OCI-LY7 (cell line): ENCODE measurements at regions not wholly inside any gene's neighbourhood (a gene's known extent, or its start where the extent isn't known, plus 50 kb on each side); places are given as distances from the start of the nearest gene placed in this dataset.
A peak's percentile ranks its signal among the peaks of the same experiment; 100 is the strongest.

Experiments
- BruUV-seq: library from RNA; stranded (reverse); fragments of 400-500 nt; replicated peaks from 2 replicates; lab custom pipeline; 2021; lab: Mats Ljungman, UMichigan
- CTCF ChIA-PET: fragments of 300-600 bp; sonication (Branson Sonifier 250); formaldehyde crosslinking; loops from one replicate; lab custom pipeline; 2022; ENCODE audit warnings: antibody characterized with exemption; ENCODE audit not compliant: unreplicated experiment; lab: Charles Lee
- POLR2A ChIA-PET: fragments of 300-600 bp; sonication (Branson Sonifier 250); formaldehyde crosslinking; loops from one replicate; lab custom pipeline; 2022; ENCODE audit warnings: antibody characterized with exemption; lab: Charles Lee
- DNase-seq: peaks from one replicate; pipeline ENCODE4 v3.0.0-alpha.2; 2015; ENCODE audit warnings: low spot score
- H2AFZ ChIP-seq: fragments of 200-600 bp; sonication (generic), shearing (Covaris generic); 2 replicates; pipeline ENCODE4 v1.6.1; 2014; ENCODE audit warnings: mild to moderate bottlenecking, antibody characterized with exemption, low read length, moderate library complexity
- H3K27ac ChIP-seq: fragments of 200-600 bp; sonication (generic); 2 replicates; pipeline ENCODE4 v1.5.1; 2014; ENCODE audit warnings: mixed run types, low read depth, mild to moderate bottlenecking, moderate library complexity, low read length, inconsistent platforms; ENCODE audit not compliant: poor library complexity, severe bottlenecking
- H3K36me3 ChIP-seq: fragments of 200-600 bp; sonication (generic); 2 replicates; pipeline ENCODE4 v1.6.1; 2014; ENCODE audit warnings: mild to moderate bottlenecking, antibody characterized with exemption, low read length, moderate library complexity, mixed read lengths; ENCODE audit not compliant: insufficient read depth
- H3K4me1 ChIP-seq: fragments of 200-600 bp; sonication (generic); 2 replicates; pipeline ENCODE4 v1.5.1; 2014; ENCODE audit warnings: mild to moderate bottlenecking, low read length; ENCODE audit not compliant: insufficient read depth, poor library complexity, severe bottlenecking
- H3K4me2 ChIP-seq: fragments of 200-600 bp; sonication (generic); 2 replicates; pipeline ENCODE4 v1.6.1; 2014; ENCODE audit warnings: mild to moderate bottlenecking, low read length
- H3K4me3 ChIP-seq: fragments of 200-600 bp; sonication (generic); 2 replicates; pipeline ENCODE4 v1.5.1; 2014; ENCODE audit warnings: mild to moderate bottlenecking, low read depth, low read length; ENCODE audit not compliant: poor library complexity, severe bottlenecking
- H3K79me2 ChIP-seq: fragments of 200-600 bp; sonication (generic); 2 replicates; pipeline ENCODE4 v1.6.1; 2016; ENCODE audit warnings: low read depth, mild to moderate bottlenecking, low read length, moderate library complexity, mixed read lengths; ENCODE audit not compliant: insufficient read depth
- H3K9me2 ChIP-seq: fragments of 200-600 bp; sonication (generic); 2 replicates; pipeline ENCODE4 v1.6.1; 2016; ENCODE audit warnings: mild to moderate bottlenecking, low read length, mixed read lengths; ENCODE audit not compliant: insufficient read depth
- H3K9me3 ChIP-seq: fragments of 200-600 bp; sonication (generic); 2 replicates; pipeline ENCODE4 v1.6.1; 2014; ENCODE audit warnings: mild to moderate bottlenecking, mixed run types, low read length, mixed read lengths
- H4K20me1 ChIP-seq: fragments of 200-600 bp; sonication (generic); 2 replicates; pipeline ENCODE4 v1.6.1; 2014; ENCODE audit warnings: mild to moderate bottlenecking, antibody characterized with exemption, low read length, moderate library complexity, mixed read lengths; ENCODE audit not compliant: insufficient read depth
- CTCF ChIP-seq: fragments of 200-600 bp; sonication (generic); conservative IDR thresholded peaks from 2 replicates; pipeline ENCODE4 v1.5.1; 2014; ENCODE audit warnings: mild to moderate bottlenecking, antibody characterized with exemption, low read length, moderate library complexity, mixed read lengths
- EZH2phosphoT487 ChIP-seq: fragments of 200-600 bp; sonication (generic); IDR thresholded peaks from 2 replicates; pipeline ENCODE4 v1.6.1; 2018; ENCODE audit warnings: low read depth, borderline replicate concordance, mild to moderate bottlenecking, mixed run types, antibody characterized with exemption, low read length, moderate library complexity, mixed read lengths
- intact Hi-C: fragments of 100-400 bp; cut with micrococcal nuclease; formaldehyde crosslinking; loops from one replicate; pipeline ENCODE4 v1.10.0; 2022; ENCODE audit not compliant: unreplicated experiment

DNA sequence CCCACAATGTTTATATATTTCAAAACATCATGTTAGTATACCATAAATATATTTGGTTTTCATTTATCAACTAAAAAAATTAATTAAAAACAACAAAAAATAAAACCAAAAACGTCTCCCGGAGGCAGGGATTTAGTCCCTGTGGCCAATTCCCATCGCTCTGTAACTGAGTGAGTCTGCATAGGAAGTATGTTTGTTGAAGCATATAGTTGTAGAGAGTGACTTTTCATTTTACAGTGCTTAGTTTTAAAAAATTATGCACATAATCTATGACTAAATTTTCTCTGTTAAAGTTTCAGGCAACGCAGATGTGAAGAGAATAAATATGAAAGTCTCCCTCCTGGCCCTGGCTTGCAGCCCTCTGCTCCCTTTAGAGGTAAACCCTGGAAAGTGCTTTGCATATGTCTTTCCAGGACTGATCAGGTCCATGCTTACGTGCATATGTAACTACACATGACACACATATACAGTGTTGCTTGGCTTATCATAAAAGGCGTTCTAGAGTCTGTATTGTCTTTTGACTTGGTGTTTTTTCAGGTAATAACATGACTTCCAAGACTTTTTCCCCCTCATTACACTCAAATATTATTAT lies 63.4 kb upstream of the SORBS2 start:
- Histone ChIP-seq H3K36me3 (no peaks in the 10 kb centered on the region), H3K9me3 (no peaks in the 10 kb centered on the region), H3K79me2 (no peaks in the 10 kb centered on the region), H3K27ac (no peak overlapping the region), H2AFZ (no peak overlapping the region), H3K9me2 (no peaks in the 10 kb centered on the region), H3K4me2 (no peak overlapping the region), H3K4me3 (no peak overlapping the region), H3K4me1 (peaks cover 19% of the 10 kb centered on the region), H4K20me1 (no peaks in the 10 kb centered on the region)
- intact Hi-C loops: no loop called here
- POLR2A ChIA-PET: interaction anchor here (1.4 kb wide), 1 partner anchor 15 kb away, joined by 3 read pairs; no protein-coding TSS in a partner anchor
- TF ChIP-seq CTCF: no peak
- no peak for TF ChIP-seq EZH2phosphoT487
- CTCF ChIA-PET: no interaction called here
- no TSS peak for BruUV-seq
- DNase-seq: no peak

GRCh38 chr4:185878633-185879032 lies 66.6 kb upstream of the SORBS2 start:
- TF ChIP-seq EZH2phosphoT487: no peak
- no peak for TF ChIP-seq CTCF
- POLR2A ChIA-PET: no interaction called here

GRCh38 chr4:185879666-185880312 lies 67.8 kb upstream of the SORBS2 start:
- POLR2A ChIA-PET: interaction anchor here (0.6 to 1.6 kb wide), 4 partner anchors 9 to 1626 kb away, joined by 3 to 5 read pairs (median 3); partner anchors contain the start of gene SORBS2
- peak overlapping the region; percentile 85 for H2AFZ ChIP-seq
- intact Hi-C loops: loop anchor here (2.0 to 10.0 kb wide), 3 partner anchors 69 to 315 kb away; partner anchors contain the start of gene CYP4V2
- CTCF ChIA-PET: no interaction called here
- H3K4me2 ChIP-seq: peak overlapping the region; percentile 54
- peak overlapping the region; percentile 77 for H3K27ac ChIP-seq
- BruUV-seq: no TSS peak
- no peak for TF ChIP-seq EZH2phosphoT487
- no peak for TF ChIP-seq CTCF
- no peaks in the 10 kb centered on the region for H4K20me1 ChIP-seq
- no peaks in the 10 kb centered on the region for H3K9me2 ChIP-seq
- H3K79me2 ChIP-seq: no peaks in the 10 kb centered on the region
- peaks cover 15% of the 10 kb centered on the region for H3K4me1 ChIP-seq
- peak overlapping the region; percentile 41 for H3K4me3 ChIP-seq
- H3K9me3 ChIP-seq: peaks cover 16% of the 10 kb centered on the region
- H3K36me3 ChIP-seq: no peaks in the 10 kb centered on the region
- DNase-seq: peak; percentile 85

More at GRCh38 chr4:185878633-185879032, 66.6 kb upstream of the SORBS2 start:
- H3K4me2 ChIP-seq: no peak overlapping the region
- H4K20me1 ChIP-seq: no peaks in the 10 kb centered on the region
- no peaks in the 10 kb centered on the region for H3K79me2 ChIP-seq
- H3K4me3 ChIP-seq: no peak overlapping the region
- DNase-seq: no peak
- H2AFZ ChIP-seq: no peak overlapping the region
- no peak overlapping the region for H3K27ac ChIP-seq
- no peaks in the 10 kb centered on the region for H3K36me3 ChIP-seq
- H3K9me3 ChIP-seq: peaks cover 16% of the 10 kb centered on the region
- CTCF ChIA-PET: no interaction called here
- no TSS peak for BruUV-seq
- H3K4me1 ChIP-seq: peaks cover 15% of the 10 kb centered on the region
- H3K9me2 ChIP-seq: no peaks in the 10 kb centered on the region
- intact Hi-C loops: no loop called here
